Lower leg skin (tissue), 3 donors: ENCODE measurements at regions not wholly inside any gene's neighbourhood (a gene's known extent, or its start where the extent isn't known, plus 50 kb on each side); places are given as distances from the start of the nearest gene placed in this dataset.

ENCODE experiments used
- POLR2A ChIP-seq, 2 donors: fragments of 450-650 bp; IDR thresholded peaks; one replicate each; pipeline ENCODE4 v1.6.1; 2016 to 2017; ENCODE audit warnings: antibody characterized with exemption in 2 of 2, mild to moderate bottlenecking in 1 of 2, moderate library complexity in 1 of 2
- TF ChIP-seq, protein P1 (sequence below), 3 donors: fragments of 450-650 bp; IDR thresholded peaks; one replicate each; pipeline ENCODE4 v1.5.1; 2016; ENCODE audit warnings: antibody characterized with exemption in 3 of 3, mild to moderate bottlenecking in 3 of 3, moderate library complexity in 2 of 3

- TF ChIP-seq, protein P1, sequence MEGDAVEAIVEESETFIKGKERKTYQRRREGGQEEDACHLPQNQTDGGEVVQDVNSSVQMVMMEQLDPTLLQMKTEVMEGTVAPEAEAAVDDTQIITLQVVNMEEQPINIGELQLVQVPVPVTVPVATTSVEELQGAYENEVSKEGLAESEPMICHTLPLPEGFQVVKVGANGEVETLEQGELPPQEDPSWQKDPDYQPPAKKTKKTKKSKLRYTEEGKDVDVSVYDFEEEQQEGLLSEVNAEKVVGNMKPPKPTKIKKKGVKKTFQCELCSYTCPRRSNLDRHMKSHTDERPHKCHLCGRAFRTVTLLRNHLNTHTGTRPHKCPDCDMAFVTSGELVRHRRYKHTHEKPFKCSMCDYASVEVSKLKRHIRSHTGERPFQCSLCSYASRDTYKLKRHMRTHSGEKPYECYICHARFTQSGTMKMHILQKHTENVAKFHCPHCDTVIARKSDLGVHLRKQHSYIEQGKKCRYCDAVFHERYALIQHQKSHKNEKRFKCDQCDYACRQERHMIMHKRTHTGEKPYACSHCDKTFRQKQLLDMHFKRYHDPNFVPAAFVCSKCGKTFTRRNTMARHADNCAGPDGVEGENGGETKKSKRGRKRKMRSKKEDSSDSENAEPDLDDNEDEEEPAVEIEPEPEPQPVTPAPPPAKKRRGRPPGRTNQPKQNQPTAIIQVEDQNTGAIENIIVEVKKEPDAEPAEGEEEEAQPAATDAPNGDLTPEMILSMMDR (IDR thresholded peaks at IDR 0.05) = no peak
- TF ChIP-seq POLR2A (IDR thresholded peaks at IDR 0.05) = no peak
Observed at GRCh38 chr4:137901114-137901513, 341.0 kb downstream of the SLC7A11 start.
